Suprapubic skin (tissue), 4 donors: ENCODE measurements at regions not wholly inside any gene's neighbourhood (a gene's known extent, or its start where the extent isn't known, plus 50 kb on each side); places are given as distances from the start of the nearest gene placed in this dataset.

ENCODE experiments used
- CTCF ChIP-seq, 2 donors: fragments of 200-600 bp in 1 of 2; fragments of 450-650 bp in 1 of 2; sonication (generic) in 1 of 2; IDR thresholded peaks; one replicate each; pipeline ENCODE4 v1.5.1; 2016 to 2019; ENCODE audit warnings: antibody characterized with exemption in 2 of 2, mild to moderate bottlenecking in 1 of 2, moderate library complexity in 1 of 2
- EP300 ChIP-seq: sonication (generic); formaldehyde crosslinking; IDR thresholded peaks from one replicate; pipeline ENCODE4 v1.6.1; 2017; ENCODE audit warnings: antibody characterized with exemption
- POLR2A ChIP-seq, 2 donors: fragments of 450-650 bp; IDR thresholded peaks; one replicate each; pipeline ENCODE4 v1.6.1; 2017; ENCODE audit warnings: antibody characterized with exemption in 2 of 2, mild to moderate bottlenecking in 2 of 2, moderate library complexity in 2 of 2
- POLR2AphosphoS5 ChIP-seq, 3 donors: sonication (generic); formaldehyde crosslinking; IDR thresholded peaks; one replicate each; pipeline ENCODE4 v1.6.1; 2017; ENCODE audit warnings: antibody characterized with exemption in 3 of 3

- TF ChIP-seq CTCF (IDR thresholded peaks at IDR 0.05) (no peak), POLR2A (IDR thresholded peaks at IDR 0.05) (no peak), POLR2AphosphoS5 (IDR thresholded peaks at IDR 0.05) (no peak), EP300 (no peak)
Observed at GRCh38 chr20:58150772-58151171, 77.7 kb downstream of the ANKRD60 start.
